NCI-H774 (cell line): ENCODE measurements at regions not wholly inside any gene's neighbourhood (a gene's known extent, or its start where the extent isn't known, plus 50 kb on each side); places are given as distances from the start of the nearest gene placed in this dataset.
"Not testable (repeated sequence)": the region's sequence is repeated elsewhere in the genome, so short reads cannot be mapped to it uniquely, and the experiment has no call there.

Source experiments
- DNase-seq: peaks from one replicate; lab custom pipeline; 2025; lab: John Stamatoyannopoulos, UW

GRCh38 chr1:194410756-194411155 lies 1224.3 kb upstream of the B3GALT2 start:
- DNase-seq: no peak

- not testable (repeated sequence) for DNase-seq
Measured at GRCh38 chr1:194407238-194407637, 1220.8 kb upstream of the B3GALT2 start.

- no peak for DNase-seq
Measured at GRCh38 chr1:194394676-194395075, 1208.3 kb upstream of the B3GALT2 start.

GRCh38 chr1:194387531-194387930 lies 1201.1 kb upstream of the B3GALT2 start:
- DNase-seq: no peak

GRCh38 chr1:194378517-194378916 lies 1192.1 kb upstream of the B3GALT2 start:
- DNase-seq: no peak

- no peak for DNase-seq
Measured at GRCh38 chr1:194374649-194375048, 1188.2 kb upstream of the B3GALT2 start.

- no peak for DNase-seq
Measured at GRCh38 chr1:194372266-194372665, 1185.9 kb upstream of the B3GALT2 start.

GRCh38 chr1:194369622-194370021 lies 1183.2 kb upstream of the B3GALT2 start:
- DNase-seq: no peak

GRCh38 chr1:194369060-194369459 lies 1182.6 kb upstream of the B3GALT2 start:
- no peak for DNase-seq

GRCh38 chr1:194367121-194367520 lies 1180.7 kb upstream of the B3GALT2 start:
- no peak for DNase-seq

- DNase-seq: no peak
Measured at GRCh38 chr1:194366705-194367104, 1180.3 kb upstream of the B3GALT2 start.

- no peak for DNase-seq
Measured at GRCh38 chr1:194362327-194362726, 1175.9 kb upstream of the B3GALT2 start.

GRCh38 chr1:194361374-194362131 lies 1175.1 kb upstream of the B3GALT2 start:
- no peak for DNase-seq

- no peak for DNase-seq
Measured at GRCh38 chr1:194358208-194358581, 1171.8 kb upstream of the B3GALT2 start.

GRCh38 chr1:194357573-194358207 lies 1171.3 kb upstream of the B3GALT2 start:
- not testable (repeated sequence) for DNase-seq

- DNase-seq: no peak
Measured at GRCh38 chr1:194355488-194356106, 1169.2 kb upstream of the B3GALT2 start.

- no peak for DNase-seq
Measured at GRCh38 chr1:194353121-194353520, 1166.7 kb upstream of the B3GALT2 start.

- no peak for DNase-seq
Measured at GRCh38 chr1:194347200-194347599, 1160.8 kb upstream of the B3GALT2 start.

- DNase-seq: no peak
Measured at GRCh38 chr1:194342484-194343262, 1156.3 kb upstream of the B3GALT2 start.

- DNase-seq: no peak
Measured at GRCh38 chr1:194341587-194341986, 1155.2 kb upstream of the B3GALT2 start.

GRCh38 chr1:194339471-194339870 lies 1153.1 kb upstream of the B3GALT2 start:
- no peak for DNase-seq

GRCh38 chr1:194338241-194338948 lies 1152.0 kb upstream of the B3GALT2 start:
- no peak for DNase-seq
